ENCODE measurements at regions not wholly inside any gene's neighbourhood (a gene's known extent, or its start where the extent isn't known, plus 50 kb on each side); places are given as distances from the start of the nearest gene placed in this dataset.

- DNase-seq, result no peak
Observed at GRCh38 chr21:25118648-25119047, 488.6 kb downstream of the MRPL39 start.

GRCh38 chr21:25115021-25115420 lies 492.3 kb downstream of the MRPL39 start:
- DNase-seq, result no peak

- no peak for DNase-seq
Observed at GRCh38 chr21:25107708-25108107, 499.6 kb downstream of the MRPL39 start.

- DNase-seq, result no peak
Observed at GRCh38 chr21:25103500-25104207, 503.6 kb downstream of the MRPL39 start.

- no peak for DNase-seq
Observed at GRCh38 chr21:25097648-25098047, 509.6 kb downstream of the MRPL39 start.

GRCh38 chr21:25094695-25095094 lies 512.6 kb downstream of the MRPL39 start:
- no peak for DNase-seq

GRCh38 chr21:25092441-25093011 lies 514.8 kb downstream of the MRPL39 start:
- DNase-seq, result no peak

- no peak for DNase-seq
Observed at GRCh38 chr21:25081096-25081495, 526.2 kb downstream of the MRPL39 start.

- no peak for DNase-seq
Observed at GRCh38 chr21:25080661-25081060, 526.6 kb downstream of the MRPL39 start.

GRCh38 chr21:25080141-25080540 lies 527.1 kb downstream of the MRPL39 start:
- no peak for DNase-seq

- DNase-seq, result no peak
Observed at GRCh38 chr21:25079053-25079452, 528.2 kb downstream of the MRPL39 start.

GRCh38 chr21:25062061-25062460 lies 545.2 kb downstream of the MRPL39 start:
- DNase-seq, result no peak

- no peak for DNase-seq
Observed at GRCh38 chr21:25054689-25055088, 552.6 kb downstream of the MRPL39 start.

GRCh38 chr21:25039461-25040380 lies 567.6 kb downstream of the MRPL39 start:
- no peak for DNase-seq

GRCh38 chr21:25036775-25037174 lies 570.5 kb downstream of the MRPL39 start:
- no peak for DNase-seq

GRCh38 chr21:25031750-25032149 lies 575.5 kb downstream of the MRPL39 start:
- no peak for DNase-seq

- DNase-seq, result no peak
Observed at GRCh38 chr21:25029580-25029979, 577.7 kb downstream of the MRPL39 start.

- no peak for DNase-seq
Observed at GRCh38 chr21:25025596-25025995, 581.7 kb downstream of the MRPL39 start.

- DNase-seq, result no peak
Observed at GRCh38 chr21:25024639-25025038, 582.6 kb downstream of the MRPL39 start.

GRCh38 chr21:25005388-25005787 lies 601.9 kb downstream of the MRPL39 start:
- no peak for DNase-seq

GRCh38 chr21:25002676-25003075 lies 604.6 kb downstream of the MRPL39 start:
- no peak for DNase-seq

GRCh38 chr21:24995216-24995615 lies 612.1 kb downstream of the MRPL39 start:
- DNase-seq, result no peak

- no peak for DNase-seq
Observed at GRCh38 chr21:24994717-24995116, 612.6 kb downstream of the MRPL39 start.

- no peak for DNase-seq
Observed at GRCh38 chr21:24989516-24989915, 617.8 kb downstream of the MRPL39 start.

All from activated CD8-positive, alpha-beta memory T cell treated with anti-CD3 and anti-CD28 coated beads, Interleukin-2, amount 50 U/mL, for 48 hours (primary cell).